ENCODE measurements at regions not wholly inside any gene's neighbourhood (a gene's known extent, or its start where the extent isn't known, plus 50 kb on each side); places are given as distances from the start of the nearest gene placed in this dataset.

DNA sequence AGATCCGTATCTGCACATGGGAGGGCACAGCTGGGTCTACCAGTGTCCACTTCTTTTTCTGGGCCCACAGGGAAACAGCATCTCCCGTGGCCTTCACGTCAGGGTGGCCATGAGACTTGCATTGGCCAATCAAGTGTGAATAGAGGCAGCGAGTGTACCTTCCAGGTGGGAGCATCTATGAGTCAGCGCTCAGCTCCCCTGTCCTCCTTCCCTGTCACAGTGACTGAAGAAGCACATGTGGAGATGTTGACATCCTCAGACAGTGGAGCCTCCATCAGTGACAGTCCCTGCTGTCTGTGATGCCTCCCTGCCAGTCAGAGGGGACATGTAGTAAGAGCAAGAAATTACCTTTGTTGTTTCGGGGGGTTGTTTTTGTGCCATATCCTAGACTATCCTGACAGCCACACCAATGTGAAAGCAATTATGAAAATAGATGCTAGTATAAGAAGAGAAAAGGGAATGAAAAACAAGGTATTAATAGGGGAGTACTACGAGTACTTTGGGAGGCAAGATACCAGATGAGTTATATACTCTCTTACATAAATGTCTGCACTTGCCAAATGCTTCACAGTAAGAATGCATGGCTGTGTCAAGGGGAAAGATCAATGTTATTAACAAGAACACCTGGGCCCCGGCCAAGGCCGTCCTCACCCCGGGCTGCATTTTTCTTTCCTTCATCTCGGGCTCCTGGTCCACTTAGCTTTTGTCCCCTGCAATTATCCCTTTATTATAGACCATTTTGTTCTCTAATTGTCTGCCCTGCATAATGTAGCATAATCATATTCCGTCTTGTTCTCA is 86.0 kb downstream of the MATN1 start:
- TF ChIP-seq, protein P1, sequence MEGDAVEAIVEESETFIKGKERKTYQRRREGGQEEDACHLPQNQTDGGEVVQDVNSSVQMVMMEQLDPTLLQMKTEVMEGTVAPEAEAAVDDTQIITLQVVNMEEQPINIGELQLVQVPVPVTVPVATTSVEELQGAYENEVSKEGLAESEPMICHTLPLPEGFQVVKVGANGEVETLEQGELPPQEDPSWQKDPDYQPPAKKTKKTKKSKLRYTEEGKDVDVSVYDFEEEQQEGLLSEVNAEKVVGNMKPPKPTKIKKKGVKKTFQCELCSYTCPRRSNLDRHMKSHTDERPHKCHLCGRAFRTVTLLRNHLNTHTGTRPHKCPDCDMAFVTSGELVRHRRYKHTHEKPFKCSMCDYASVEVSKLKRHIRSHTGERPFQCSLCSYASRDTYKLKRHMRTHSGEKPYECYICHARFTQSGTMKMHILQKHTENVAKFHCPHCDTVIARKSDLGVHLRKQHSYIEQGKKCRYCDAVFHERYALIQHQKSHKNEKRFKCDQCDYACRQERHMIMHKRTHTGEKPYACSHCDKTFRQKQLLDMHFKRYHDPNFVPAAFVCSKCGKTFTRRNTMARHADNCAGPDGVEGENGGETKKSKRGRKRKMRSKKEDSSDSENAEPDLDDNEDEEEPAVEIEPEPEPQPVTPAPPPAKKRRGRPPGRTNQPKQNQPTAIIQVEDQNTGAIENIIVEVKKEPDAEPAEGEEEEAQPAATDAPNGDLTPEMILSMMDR (conservative IDR thresholded peaks at IDR 0.05; ENCODE audit: low read depth, low read length): no peak
- DNase-seq (ENCODE audit: low read depth): no peak

DNA sequence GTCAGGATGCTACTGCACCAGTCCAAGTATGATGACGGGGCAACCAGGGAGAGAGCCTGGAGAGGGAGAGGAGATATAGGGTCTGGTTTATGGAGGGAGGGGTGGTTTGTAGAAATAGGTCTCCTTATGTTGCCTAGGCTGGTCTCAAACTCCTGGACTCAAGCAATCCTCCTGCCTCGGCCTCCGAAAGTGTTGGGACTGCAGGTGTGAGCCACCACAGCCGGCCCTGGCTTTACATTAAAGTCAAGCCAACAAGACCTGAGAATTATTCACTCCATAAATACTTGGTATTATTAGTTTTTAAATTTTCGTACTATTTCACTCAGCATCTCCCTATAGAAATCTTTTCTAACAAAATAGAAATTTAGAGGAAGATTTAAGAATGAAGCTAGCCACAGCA is 86.8 kb downstream of the MATN1 start:
- H3K4me3 ChIP-seq (ENCODE audit: low read depth, low read length): no peak overlapping the region
- no peak for DNase-seq (ENCODE audit: low read depth)
- TF ChIP-seq, protein P1 (conservative IDR thresholded peaks at IDR 0.05; ENCODE audit: low read depth, low read length): no peak

More for the DNA sequence above, 86.0 kb downstream of the MATN1 start:
- H3K4me3 ChIP-seq (ENCODE audit: low read depth, low read length): no peak overlapping the region

DNA sequence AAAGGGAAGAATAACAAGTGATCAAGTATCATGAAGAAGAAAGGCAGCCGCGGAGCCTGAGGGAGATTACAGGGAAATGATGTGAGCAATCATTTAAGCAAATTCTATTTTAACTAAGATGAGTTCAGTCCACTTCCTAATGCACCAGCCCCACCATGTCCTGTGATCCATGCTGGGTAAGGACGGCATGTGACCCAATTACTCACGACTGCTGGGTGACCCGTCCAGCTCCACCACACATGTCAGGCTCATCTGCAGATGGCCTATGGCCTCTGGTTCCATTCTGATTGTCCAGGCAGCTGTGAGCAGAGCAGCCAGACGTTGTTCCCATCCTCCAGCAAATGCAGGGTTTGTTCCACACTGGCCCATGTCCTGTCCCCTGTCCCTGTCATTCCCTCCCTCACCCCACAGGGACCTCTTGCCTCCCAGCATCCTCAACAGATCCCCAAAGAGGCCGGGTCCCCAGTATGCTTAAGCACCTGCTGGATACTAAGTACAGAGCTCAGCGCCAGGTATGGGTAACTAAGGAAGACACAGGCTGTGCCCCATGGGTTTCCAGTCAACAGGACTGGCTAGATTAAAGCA is 87.9 kb downstream of the MATN1 start:
- no peak overlapping the region for H3K4me3 ChIP-seq (ENCODE audit: low read depth, low read length)
- TF ChIP-seq, protein P1 (conservative IDR thresholded peaks at IDR 0.05; ENCODE audit: low read depth, low read length): no peak
- DNase-seq (ENCODE audit: low read depth): no peak

DNA sequence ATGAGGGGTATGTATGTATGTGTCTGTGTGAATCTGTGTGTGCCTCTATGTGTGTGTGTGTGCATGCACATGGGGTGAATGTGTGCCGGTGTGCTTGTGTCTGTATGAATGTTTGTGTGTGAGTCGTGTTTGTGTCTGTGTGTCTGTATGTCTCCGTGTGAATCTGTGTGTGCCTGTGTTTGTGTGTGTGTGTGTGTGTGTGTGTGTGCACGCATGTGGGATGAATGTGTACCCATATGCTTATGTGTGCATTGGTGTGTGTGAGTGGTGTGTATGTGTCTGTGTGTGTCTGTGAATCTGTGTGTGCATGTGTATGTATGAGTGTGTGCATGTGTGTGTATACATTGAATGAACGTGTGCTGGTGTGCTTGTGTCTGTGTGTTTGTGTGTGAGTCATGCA is 88.9 kb downstream of the MATN1 start:
- TF ChIP-seq, protein P1 (conservative IDR thresholded peaks at IDR 0.05; ENCODE audit: low read depth, low read length): no peak
- DNase-seq (ENCODE audit: low read depth): no peak
- no peak overlapping the region for H3K4me3 ChIP-seq (ENCODE audit: low read depth, low read length)

DNA sequence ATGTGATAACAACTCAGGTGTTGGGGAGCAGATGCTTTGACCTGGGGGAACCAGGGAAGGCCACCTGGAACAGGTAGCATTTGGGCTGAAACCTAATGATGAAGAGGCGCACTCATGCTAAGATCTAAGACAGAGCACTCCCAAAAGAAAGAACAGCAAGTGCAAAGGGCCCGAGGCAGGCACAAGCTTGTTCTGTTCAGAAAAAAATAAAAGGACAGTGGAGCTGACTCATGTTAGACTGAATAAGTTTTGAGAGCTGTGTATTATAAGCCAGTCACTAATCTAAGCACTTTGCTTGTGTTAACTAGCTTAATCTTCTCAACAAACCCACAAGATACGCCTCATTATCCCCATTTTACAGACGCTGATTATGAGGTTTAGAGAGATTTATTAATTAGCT is 90.1 kb downstream of the MATN1 start:
- TF ChIP-seq, protein P1 (conservative IDR thresholded peaks at IDR 0.05; ENCODE audit: low read depth, low read length): no peak
- DNase-seq (ENCODE audit: low read depth): no peak
- H3K4me3 ChIP-seq (ENCODE audit: low read depth, low read length): no peak overlapping the region

DNA sequence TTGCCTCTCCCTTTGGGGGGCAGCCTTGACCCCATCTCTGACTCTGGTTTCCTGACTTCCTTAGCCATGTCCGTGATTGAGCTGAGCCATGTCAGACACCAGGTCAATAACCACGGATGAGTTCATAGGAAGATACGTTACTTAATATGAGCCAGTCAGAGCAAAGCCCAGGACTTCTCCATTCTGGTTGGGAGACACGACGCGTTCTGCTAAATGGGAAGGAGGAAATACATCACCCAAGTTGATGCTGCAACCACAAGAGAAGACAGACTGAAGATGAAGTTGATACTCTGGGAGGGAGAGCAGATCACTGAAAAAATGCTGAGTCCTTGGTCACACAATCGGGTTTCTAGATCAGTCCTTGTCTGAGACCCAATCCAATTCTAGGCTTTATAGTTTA is 90.9 kb downstream of the MATN1 start:
- TF ChIP-seq, protein P1 (conservative IDR thresholded peaks at IDR 0.05; ENCODE audit: low read depth, low read length): no peak
- H3K4me3 ChIP-seq (ENCODE audit: low read depth, low read length): no peak overlapping the region
- DNase-seq (ENCODE audit: low read depth): no peak

DNA sequence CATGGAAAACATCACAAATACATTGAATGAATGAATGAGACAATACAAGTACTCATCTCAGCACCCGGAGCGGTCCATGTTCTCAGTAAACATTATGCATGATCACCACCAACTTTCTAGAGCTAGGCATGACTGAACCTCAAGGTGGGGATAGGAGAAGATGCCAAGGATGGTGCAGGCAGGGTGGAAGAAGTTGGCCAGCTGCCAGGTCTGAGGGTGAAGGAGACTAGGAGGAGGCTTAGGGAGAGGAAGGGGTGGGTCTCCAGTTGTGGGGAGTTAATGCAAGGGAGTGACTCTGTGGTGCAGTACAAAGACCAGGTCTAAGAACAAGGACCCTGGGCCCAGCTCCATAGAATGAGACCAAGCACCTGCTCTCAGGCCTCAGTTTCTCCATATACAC is 91.7 kb downstream of the MATN1 start:
- no peak overlapping the region for H3K4me3 ChIP-seq (ENCODE audit: low read depth, low read length)
- DNase-seq (ENCODE audit: low read depth): no peak
- TF ChIP-seq, protein P1 (conservative IDR thresholded peaks at IDR 0.05; ENCODE audit: low read depth, low read length): no peak

All from epithelial cell of proximal tubule (primary cell).